Forelimb muscle (tissue), 1 donor: ENCODE measurements at regions not wholly inside any gene's neighbourhood (a gene's known extent, or its start where the extent isn't known, plus 50 kb on each side); places are given as distances from the start of the nearest gene placed in this dataset.
A peak's percentile ranks its signal among the peaks of the same experiment; 100 is the strongest.

ENCODE experiments used
- DNase-seq: peaks from one replicate; pipeline ENCODE4 v3.0.0-alpha.2; 2013; ENCODE audit warnings: low read depth

GRCh38 chr5:93163010-93163663 lies 417.9 kb downstream of the NR2F1-AS1 start:
- DNase-seq = peak; percentile 43

- DNase-seq = no peak
Observed at GRCh38 chr5:93161661-93162654, 419.1 kb downstream of the NR2F1-AS1 start.

GRCh38 chr5:93158841-93159240 lies 422.2 kb downstream of the NR2F1-AS1 start:
- DNase-seq = no peak

- no peak for DNase-seq
Observed at GRCh38 chr5:93156566-93156965, 424.5 kb downstream of the NR2F1-AS1 start.

- no peak for DNase-seq
Observed at GRCh38 chr5:93154535-93154934, 426.5 kb downstream of the NR2F1-AS1 start.

DNA sequence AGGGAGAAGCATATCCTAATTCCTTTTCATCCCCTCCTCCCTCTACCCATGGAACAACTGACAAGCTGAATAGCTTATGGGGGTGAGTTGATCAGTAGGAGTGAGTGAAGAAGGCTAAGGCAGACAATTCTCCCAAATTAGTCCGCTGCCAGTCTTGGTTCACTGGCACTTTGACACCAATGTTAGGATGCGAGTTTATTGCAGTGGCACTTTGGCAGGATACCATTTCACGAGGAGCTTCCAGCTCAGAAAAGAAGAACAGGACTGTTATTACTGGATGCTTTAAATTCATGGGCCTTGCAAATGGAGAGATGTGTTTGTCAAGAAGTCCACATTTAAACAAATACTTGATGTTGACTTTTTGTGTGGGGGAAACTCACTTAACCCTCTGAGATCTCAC lies 427.6 kb downstream of the NR2F1-AS1 start:
- DNase-seq = no peak

DNA sequence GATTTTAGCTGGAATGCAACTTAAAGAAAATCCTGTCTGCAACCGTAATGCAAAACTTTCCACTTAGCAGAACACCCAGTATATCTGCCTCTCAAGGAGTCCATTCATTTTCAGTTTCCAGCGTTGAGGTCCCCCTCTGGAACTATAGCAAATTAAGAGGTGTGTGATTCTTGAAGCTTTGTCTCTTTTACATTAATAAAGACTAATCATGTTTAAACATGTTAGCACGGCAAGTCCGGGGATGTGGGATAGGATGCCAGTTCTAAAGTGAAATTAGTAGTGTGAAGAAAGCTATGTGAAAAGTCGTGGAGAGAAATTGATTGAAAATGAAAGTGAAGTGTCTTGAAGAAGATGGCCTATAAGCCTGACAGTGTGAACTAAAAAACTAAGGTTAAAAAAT lies 429.1 kb downstream of the NR2F1-AS1 start:
- no peak for DNase-seq

- no peak for DNase-seq
Observed at GRCh38 chr5:93151121-93151520, 429.9 kb downstream of the NR2F1-AS1 start.

GRCh38 chr5:93150311-93151012 lies 430.6 kb downstream of the NR2F1-AS1 start:
- DNase-seq = no peak

- DNase-seq = no peak
Observed at GRCh38 chr5:93145767-93146166, 435.3 kb downstream of the NR2F1-AS1 start.

DNA sequence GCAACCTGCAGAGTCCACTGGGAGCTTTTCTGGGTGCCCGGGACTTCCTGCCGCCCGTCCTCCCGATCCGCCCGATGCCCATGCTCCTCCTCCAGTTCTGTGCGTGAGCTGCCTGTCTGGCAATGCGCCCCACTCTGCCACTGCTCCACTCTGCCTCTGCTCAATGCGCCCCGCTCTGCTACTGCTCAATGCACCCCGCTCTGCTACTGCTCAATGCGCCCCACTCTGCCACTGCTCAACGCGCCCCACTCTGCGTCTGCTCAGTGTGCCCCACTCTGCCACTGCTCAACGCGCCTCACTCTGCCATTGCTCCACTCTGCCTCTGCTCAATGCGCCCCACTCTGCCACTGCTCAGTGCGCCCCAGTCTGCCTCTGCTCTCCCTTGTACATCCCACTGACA lies 436.0 kb downstream of the NR2F1-AS1 start:
- no peak for DNase-seq

DNA sequence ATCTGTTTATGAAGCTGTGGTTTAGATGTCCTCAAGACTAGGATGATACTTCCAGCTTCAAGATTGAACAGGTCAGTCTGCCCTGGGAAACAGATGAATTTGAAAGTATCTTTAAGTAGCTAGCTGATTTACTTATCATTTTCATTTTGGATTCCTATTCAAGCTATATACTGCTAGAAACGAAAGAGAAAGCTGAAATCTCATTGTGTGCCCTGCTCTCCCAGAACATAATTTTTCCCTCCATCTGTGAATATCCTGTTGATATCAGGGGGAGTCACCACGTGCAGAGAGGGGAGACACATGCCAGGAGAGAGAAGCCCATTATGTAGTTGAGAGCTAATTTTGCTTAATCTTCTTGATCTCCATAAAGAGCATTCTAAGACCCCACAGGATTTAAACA lies 439.1 kb downstream of the NR2F1-AS1 start:
- DNase-seq = no peak

DNA sequence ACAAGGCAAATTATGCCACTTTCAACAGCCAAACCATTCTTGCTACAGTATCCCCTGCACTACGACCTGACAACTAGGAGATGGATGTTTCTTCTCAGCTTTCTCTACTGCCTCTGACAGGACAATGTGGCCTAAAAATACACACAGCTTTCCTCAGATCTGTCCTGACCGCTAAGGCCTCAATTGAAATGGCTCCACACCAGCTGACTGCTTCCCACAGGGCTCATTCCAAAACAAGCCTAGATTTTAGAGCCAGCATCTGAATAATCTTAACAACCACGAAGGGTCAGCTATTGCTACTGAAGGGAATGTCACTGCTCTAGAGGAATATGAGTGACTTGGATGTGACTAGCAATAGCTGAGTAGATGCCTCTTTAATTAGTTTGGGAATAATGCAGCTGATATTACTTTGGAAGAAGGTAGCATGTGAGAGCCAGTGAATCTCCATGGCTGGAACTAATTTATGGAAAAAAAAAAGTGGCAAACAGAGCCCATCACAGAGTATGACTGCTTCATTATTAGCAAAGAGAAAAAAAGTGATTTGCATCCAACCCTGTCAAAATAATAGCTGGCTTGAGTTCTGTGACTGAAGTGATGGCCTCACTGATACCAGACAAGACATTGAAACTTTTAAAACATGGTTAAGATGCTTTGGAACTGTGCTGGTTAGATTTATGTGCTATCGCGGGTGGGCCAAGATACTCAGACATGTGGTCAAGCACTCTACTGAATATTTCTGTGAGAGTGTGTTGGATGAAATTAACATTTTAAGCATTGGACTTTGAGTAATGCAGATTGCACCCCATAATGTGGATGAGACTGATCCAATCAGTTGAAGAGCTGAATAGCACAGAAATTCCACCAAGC lies 450.2 kb downstream of the NR2F1-AS1 start:
- peak; percentile 40 for DNase-seq

- no peak for DNase-seq
Observed at GRCh38 chr5:93126634-93127033, 454.4 kb downstream of the NR2F1-AS1 start.

DNA sequence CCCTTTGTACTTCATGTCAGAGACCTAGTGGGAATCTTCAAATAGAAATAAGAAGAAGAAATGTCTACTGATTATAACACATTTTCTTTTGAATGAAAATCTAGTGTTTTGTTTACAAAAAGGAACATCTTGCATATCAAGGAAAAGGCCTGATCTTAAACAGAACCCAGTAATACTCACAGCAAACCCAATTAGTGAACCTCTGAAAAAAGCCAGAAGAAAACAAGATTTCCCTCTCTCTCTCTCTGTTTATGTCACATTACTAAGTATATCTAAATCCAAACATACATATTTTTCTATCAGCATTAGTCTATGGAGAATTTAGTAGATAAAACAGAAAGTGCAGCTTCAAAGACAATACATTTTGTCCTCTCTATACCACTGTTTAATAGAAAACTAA lies 457.9 kb downstream of the NR2F1-AS1 start:
- no peak for DNase-seq

- no peak for DNase-seq
Observed at GRCh38 chr5:93122446-93122845, 458.6 kb downstream of the NR2F1-AS1 start.

GRCh38 chr5:93120771-93121170 lies 460.2 kb downstream of the NR2F1-AS1 start:
- DNase-seq = no peak

GRCh38 chr5:93120051-93120450 lies 461.0 kb downstream of the NR2F1-AS1 start:
- no peak for DNase-seq

DNA sequence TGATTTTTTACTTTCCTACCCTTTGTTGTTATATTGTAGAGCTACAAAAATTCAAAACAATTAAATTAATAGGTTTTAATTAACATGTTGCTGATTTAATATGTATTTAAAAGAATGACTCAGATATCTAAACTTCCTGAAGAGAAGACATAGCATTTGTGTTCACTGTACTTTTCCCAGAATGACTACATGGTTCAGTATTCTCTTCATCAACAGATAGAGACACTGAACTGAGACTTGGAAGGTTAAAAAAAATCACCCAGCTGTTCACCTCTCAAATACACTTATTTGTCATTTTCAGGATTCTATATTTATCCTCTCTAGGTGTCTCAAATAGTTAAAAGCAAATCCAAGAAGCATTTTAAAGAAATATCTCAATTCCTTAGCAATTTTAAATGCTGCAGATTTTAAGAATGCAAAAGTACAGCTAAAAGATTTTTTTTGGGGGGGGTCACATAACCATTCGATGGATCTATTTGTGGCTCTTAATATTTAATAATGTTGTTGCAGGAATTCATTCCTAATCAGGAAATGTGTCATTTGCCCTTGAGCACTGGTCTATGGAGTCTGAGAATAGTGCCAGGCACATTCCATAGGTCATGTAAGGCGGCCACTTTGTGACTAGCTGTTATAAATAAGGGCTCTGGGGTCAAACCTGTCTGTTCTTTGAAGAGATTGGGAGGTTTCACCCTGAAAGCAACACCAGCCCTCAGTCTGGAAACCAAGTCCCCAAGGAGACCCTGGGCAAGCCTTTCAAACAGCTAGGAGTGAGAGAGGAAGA lies 463.1 kb downstream of the NR2F1-AS1 start:
- no peak for DNase-seq

- DNase-seq = no peak
Observed at GRCh38 chr5:93107805-93108520, 473.1 kb downstream of the NR2F1-AS1 start.
